NT2/D1 (cell line): ENCODE measurements at regions not wholly inside any gene's neighbourhood (a gene's known extent, or its start where the extent isn't known, plus 50 kb on each side); places are given as distances from the start of the nearest gene placed in this dataset.

Experiments used
- SUZ12 ChIP-seq: IDR thresholded peaks from 2 replicates; pipeline ENCODE4 v1.6.1; 2011; ENCODE audit not compliant: insufficient read length, insufficient read depth; ENCODE audit errors: extremely low read depth
- YY1 ChIP-seq: IDR thresholded peaks from 2 replicates; pipeline ENCODE4 v1.6.1; 2011; ENCODE audit not compliant: insufficient read length, insufficient read depth
- ZNF274 ChIP-seq: IDR thresholded peaks from 2 replicates; pipeline ENCODE4 v1.6.1; 2011; ENCODE audit warnings: mild to moderate bottlenecking, low read depth, low read length

GRCh38 chr7:67523713-67524112, 527.1 kb downstream of the TYW1 start:
- TF ChIP-seq ZNF274 (no peak), SUZ12 (no peak), YY1 (no peak)
